Tibial nerve (tissue), 4 donors: ENCODE measurements at regions not wholly inside any gene's neighbourhood (a gene's known extent, or its start where the extent isn't known, plus 50 kb on each side); places are given as distances from the start of the nearest gene placed in this dataset.

Experiments
- EP300 ChIP-seq, 2 donors: sonication (generic); formaldehyde crosslinking; IDR thresholded peaks; one replicate each; pipeline ENCODE4 v1.6.1; 2017; ENCODE audit warnings: antibody characterized with exemption in 2 of 2, mild to moderate bottlenecking in 1 of 2
- POLR2A ChIP-seq, 2 donors: fragments of 450-650 bp; IDR thresholded peaks; one replicate each; pipeline ENCODE4 v1.6.1; 2017; ENCODE audit warnings: antibody characterized with exemption in 2 of 2, mild to moderate bottlenecking in 2 of 2, moderate library complexity in 2 of 2
- TF ChIP-seq, protein P1 (sequence below), 5 experiments: fragments of 200-600 bp in 3 of 5; fragments of 450-650 bp in 2 of 5; sonication (generic) in 3 of 5; IDR thresholded peaks; one replicate each; pipeline ENCODE4 v1.5.1; 2016 to 2019; ENCODE audit warnings: antibody characterized with exemption in 5 of 5, mild to moderate bottlenecking in 3 of 5, moderate library complexity in 2 of 5

GRCh38 chr10:2631557-2632205, 435.7 kb upstream of the PFKP start:
- TF ChIP-seq EP300 (IDR thresholded peaks at IDR 0.05) (no peak), POLR2A (IDR thresholded peaks at IDR 0.05) (no peak)
- TF ChIP-seq, protein P1, sequence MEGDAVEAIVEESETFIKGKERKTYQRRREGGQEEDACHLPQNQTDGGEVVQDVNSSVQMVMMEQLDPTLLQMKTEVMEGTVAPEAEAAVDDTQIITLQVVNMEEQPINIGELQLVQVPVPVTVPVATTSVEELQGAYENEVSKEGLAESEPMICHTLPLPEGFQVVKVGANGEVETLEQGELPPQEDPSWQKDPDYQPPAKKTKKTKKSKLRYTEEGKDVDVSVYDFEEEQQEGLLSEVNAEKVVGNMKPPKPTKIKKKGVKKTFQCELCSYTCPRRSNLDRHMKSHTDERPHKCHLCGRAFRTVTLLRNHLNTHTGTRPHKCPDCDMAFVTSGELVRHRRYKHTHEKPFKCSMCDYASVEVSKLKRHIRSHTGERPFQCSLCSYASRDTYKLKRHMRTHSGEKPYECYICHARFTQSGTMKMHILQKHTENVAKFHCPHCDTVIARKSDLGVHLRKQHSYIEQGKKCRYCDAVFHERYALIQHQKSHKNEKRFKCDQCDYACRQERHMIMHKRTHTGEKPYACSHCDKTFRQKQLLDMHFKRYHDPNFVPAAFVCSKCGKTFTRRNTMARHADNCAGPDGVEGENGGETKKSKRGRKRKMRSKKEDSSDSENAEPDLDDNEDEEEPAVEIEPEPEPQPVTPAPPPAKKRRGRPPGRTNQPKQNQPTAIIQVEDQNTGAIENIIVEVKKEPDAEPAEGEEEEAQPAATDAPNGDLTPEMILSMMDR (IDR thresholded peaks at IDR 0.05), result no peak
